ENCODE measurements at regions not wholly inside any gene's neighbourhood (a gene's known extent, or its start where the extent isn't known, plus 50 kb on each side); places are given as distances from the start of the nearest gene placed in this dataset.
A peak's percentile ranks its signal among the peaks of the same experiment; 100 is the strongest.

DNA sequence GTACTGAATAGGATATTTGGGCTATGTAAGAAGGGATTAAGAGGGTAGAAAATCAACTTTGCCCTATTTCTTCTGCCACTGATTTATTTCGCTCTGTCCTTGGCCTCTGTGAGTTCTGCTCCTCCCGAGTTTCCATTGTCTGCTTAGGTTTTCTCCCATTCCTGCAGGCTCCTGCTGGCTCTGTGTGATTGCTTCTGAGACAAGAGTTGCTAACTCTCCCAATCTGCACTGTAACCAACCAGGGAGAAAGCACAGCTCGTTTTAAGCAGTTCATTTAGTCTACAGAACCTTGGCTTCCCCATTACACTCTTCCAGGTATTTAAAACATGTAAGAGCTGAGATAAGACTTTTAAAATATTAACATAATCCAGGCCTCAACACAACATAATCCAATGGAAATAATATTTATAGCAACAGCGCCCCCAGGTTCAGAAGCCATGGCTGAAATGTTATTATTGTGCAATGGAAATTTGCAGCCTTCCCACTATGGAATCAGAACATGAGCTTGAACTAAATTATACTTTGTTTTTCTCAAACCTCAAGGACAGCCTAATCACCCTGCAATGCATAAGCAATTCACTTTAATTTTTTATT is 203.5 kb downstream of the ERCC6L2 start:
- no peaks in the 10 kb centered on the region for H3F3A ChIP-seq (replicated peaks; ENCODE audit: low read depth)
- 0 out of 2 replicates have a peak, but pooled peaks cover 5% of the 10 kb centered on the region for H3K4me1 ChIP-seq (ENCODE audit: insufficient read depth)
- TF ChIP-seq EZH2 (IDR thresholded peaks at IDR 0.05; ENCODE audit: low read depth, unreplicated experiment) = no peak
- TF ChIP-seq, protein P1, sequence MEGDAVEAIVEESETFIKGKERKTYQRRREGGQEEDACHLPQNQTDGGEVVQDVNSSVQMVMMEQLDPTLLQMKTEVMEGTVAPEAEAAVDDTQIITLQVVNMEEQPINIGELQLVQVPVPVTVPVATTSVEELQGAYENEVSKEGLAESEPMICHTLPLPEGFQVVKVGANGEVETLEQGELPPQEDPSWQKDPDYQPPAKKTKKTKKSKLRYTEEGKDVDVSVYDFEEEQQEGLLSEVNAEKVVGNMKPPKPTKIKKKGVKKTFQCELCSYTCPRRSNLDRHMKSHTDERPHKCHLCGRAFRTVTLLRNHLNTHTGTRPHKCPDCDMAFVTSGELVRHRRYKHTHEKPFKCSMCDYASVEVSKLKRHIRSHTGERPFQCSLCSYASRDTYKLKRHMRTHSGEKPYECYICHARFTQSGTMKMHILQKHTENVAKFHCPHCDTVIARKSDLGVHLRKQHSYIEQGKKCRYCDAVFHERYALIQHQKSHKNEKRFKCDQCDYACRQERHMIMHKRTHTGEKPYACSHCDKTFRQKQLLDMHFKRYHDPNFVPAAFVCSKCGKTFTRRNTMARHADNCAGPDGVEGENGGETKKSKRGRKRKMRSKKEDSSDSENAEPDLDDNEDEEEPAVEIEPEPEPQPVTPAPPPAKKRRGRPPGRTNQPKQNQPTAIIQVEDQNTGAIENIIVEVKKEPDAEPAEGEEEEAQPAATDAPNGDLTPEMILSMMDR (conservative IDR thresholded peaks at IDR 0.05; ENCODE audit: low read depth in 2 of 2) = peak in 1 of 2 experiments; percentile 19; a peak in 3 of 4 replicates
- TF ChIP-seq CREB1 (CRISPR knock-in tag; IDR thresholded peaks at IDR 0.05; ENCODE audit: low read depth) = no peak
- TF ChIP-seq, protein P2, sequence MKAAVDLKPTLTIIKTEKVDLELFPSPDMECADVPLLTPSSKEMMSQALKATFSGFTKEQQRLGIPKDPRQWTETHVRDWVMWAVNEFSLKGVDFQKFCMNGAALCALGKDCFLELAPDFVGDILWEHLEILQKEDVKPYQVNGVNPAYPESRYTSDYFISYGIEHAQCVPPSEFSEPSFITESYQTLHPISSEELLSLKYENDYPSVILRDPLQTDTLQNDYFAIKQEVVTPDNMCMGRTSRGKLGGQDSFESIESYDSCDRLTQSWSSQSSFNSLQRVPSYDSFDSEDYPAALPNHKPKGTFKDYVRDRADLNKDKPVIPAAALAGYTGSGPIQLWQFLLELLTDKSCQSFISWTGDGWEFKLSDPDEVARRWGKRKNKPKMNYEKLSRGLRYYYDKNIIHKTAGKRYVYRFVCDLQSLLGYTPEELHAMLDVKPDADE (IDR thresholded peaks at IDR 0.05) = no peak
- TF ChIP-seq, protein P3, sequence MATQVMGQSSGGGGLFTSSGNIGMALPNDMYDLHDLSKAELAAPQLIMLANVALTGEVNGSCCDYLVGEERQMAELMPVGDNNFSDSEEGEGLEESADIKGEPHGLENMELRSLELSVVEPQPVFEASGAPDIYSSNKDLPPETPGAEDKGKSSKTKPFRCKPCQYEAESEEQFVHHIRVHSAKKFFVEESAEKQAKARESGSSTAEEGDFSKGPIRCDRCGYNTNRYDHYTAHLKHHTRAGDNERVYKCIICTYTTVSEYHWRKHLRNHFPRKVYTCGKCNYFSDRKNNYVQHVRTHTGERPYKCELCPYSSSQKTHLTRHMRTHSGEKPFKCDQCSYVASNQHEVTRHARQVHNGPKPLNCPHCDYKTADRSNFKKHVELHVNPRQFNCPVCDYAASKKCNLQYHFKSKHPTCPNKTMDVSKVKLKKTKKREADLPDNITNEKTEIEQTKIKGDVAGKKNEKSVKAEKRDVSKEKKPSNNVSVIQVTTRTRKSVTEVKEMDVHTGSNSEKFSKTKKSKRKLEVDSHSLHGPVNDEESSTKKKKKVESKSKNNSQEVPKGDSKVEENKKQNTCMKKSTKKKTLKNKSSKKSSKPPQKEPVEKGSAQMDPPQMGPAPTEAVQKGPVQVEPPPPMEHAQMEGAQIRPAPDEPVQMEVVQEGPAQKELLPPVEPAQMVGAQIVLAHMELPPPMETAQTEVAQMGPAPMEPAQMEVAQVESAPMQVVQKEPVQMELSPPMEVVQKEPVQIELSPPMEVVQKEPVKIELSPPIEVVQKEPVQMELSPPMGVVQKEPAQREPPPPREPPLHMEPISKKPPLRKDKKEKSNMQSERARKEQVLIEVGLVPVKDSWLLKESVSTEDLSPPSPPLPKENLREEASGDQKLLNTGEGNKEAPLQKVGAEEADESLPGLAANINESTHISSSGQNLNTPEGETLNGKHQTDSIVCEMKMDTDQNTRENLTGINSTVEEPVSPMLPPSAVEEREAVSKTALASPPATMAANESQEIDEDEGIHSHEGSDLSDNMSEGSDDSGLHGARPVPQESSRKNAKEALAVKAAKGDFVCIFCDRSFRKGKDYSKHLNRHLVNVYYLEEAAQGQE (IDR thresholded peaks at IDR 0.05; ENCODE audit: unreplicated experiment) = no peak
- no peaks in the 10 kb centered on the region for H3K79me2 ChIP-seq (replicated peaks; ENCODE audit: insufficient read depth)
- H3K4me3 ChIP-seq = no peak overlapping the region
- ATAC-seq = peak; percentile 62
- H2AFZ ChIP-seq = 0 out of 2 replicates have a peak overlapping the region, but pooled peaks have one; percentile 32
- no peaks in the 10 kb centered on the region for H3K36me3 Mint-ChIP-seq (ENCODE audit: low read depth)
- no peak for DNase-seq (ENCODE audit: low spot score)
- H4K20me1 ChIP-seq (replicated peaks; ENCODE audit: insufficient read depth) = no peaks in the 10 kb centered on the region
- H3K27ac Mint-ChIP-seq = no peak overlapping the region
- H3K4me1 Mint-ChIP-seq = peaks cover 4% of the 10 kb centered on the region
- H3K27me3 Mint-ChIP-seq (ENCODE audit: insufficient read depth, low read depth, poor library complexity) = no peaks in the 10 kb centered on the region
- no peak overlapping the region for H3K4me2 ChIP-seq
- H3K9me2 ChIP-seq (ENCODE audit: insufficient read depth) = no peaks in the 10 kb centered on the region
- H3K27ac ChIP-seq (ENCODE audit: low read depth) = no peak overlapping the region
- no peaks in the 10 kb centered on the region for H3K9me3 Mint-ChIP-seq
- no peaks in the 10 kb centered on the region for H3K27me3 ChIP-seq (ENCODE audit: insufficient read depth)
- no peaks in the 10 kb centered on the region for H3K36me3 ChIP-seq (ENCODE audit: insufficient read depth)
- no peak overlapping the region for H3K4me3 Mint-ChIP-seq

DNA sequence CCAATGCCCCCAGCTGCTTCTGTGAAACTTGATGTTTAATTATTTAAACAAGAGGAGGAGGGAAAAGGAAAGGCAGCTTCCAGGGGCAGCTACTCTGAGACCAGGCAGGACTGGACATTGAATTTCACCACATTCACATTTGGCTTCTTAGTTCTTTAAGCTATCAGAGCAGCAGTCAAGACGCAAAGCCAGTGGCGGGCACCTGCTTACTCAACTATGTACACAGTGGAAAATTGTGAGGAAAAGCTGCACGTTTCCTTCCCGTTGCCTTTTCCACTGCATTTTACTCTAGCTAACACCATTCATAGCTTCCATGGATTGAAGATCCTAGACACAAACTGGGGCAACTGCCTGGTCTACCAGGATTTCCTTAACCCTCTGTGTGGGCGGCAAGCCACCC is 200.3 kb downstream of the ERCC6L2 start:
- ATAC-seq (no peak), DNase-seq (ENCODE audit: low spot score) (no peak)
- Mint-ChIP-seq H3K27me3 (ENCODE audit: insufficient read depth, low read depth, poor library complexity) (no peaks in the 10 kb centered on the region), H3K4me1 (peaks cover 8% of the 10 kb centered on the region; the same call in 2 of the 3 replicates), H3K9me3 (no peaks in the 10 kb centered on the region), H3K4me3 (no peak overlapping the region), H3K36me3 (ENCODE audit: low read depth) (no peaks in the 10 kb centered on the region), H3K27ac (no peak overlapping the region)
- Histone ChIP-seq H3K4me3 (no peak overlapping the region), H4K20me1 (replicated peaks; ENCODE audit: insufficient read depth) (no peaks in the 10 kb centered on the region), H3K9me2 (ENCODE audit: insufficient read depth) (no peaks in the 10 kb centered on the region), H3F3A (replicated peaks; ENCODE audit: low read depth) (no peaks in the 10 kb centered on the region), H3K4me2 (no peak overlapping the region), H3K4me1 (ENCODE audit: insufficient read depth) (no peaks in the 10 kb centered on the region; the same call in 1 of the 2 replicates), H3K36me3 (ENCODE audit: insufficient read depth) (no peaks in the 10 kb centered on the region), H3K27me3 (ENCODE audit: insufficient read depth) (no peaks in the 10 kb centered on the region), H2AFZ (no peak overlapping the region), H3K27ac (ENCODE audit: low read depth) (no peak overlapping the region), H3K79me2 (replicated peaks; ENCODE audit: insufficient read depth) (no peaks in the 10 kb centered on the region)
- TF ChIP-seq ZNF114 (CRISPR knock-in tag; IDR thresholded peaks at IDR 0.05) = no peak
- TF ChIP-seq, protein P3 (IDR thresholded peaks at IDR 0.05; ENCODE audit: unreplicated experiment) = no peak
